ENCODE measurements at regions not wholly inside any gene's neighbourhood (a gene's known extent, or its start where the extent isn't known, plus 50 kb on each side); places are given as distances from the start of the nearest gene placed in this dataset.

DNA sequence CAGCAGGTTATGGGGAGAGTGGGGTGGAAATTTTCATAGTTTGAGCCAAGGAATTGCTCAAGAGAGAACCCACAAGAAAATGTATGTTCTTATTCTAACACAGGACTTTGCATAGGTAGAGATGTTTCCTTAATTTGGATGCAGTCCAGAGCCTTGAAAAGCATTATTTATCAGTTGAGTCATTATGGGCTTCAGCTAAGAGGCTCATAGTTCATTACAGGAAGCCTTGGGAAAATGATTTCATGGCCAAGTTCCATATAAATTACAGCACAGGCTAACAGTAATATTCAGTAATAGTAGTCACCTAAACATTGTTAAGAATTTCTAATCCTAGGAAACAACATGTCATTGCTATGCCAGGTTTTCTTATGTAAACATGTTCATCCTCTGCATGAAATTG, 131.1 kb upstream of the PTPRZ1 start:
- BruUV-seq (replicated peaks) = no TSS peak
- Histone ChIP-seq H3K79me1 (ENCODE audit: low read depth in 1 of 2, low read length in 2 of 2) (no peaks in the 10 kb centered on the region), H3K4me3 (ENCODE audit: insufficient read depth, low read depth, low read length) (no peak overlapping the region), H3K23ac (ENCODE audit: low read depth, low read length) (no peak overlapping the region), H4K8ac (ENCODE audit: low read depth in 2 of 2, low read length in 2 of 2) (no peak overlapping the region), H3K9me1 (ENCODE audit: insufficient read depth, low read length) (no peaks in the 10 kb centered on the region), H2AK9ac (replicated peaks; ENCODE audit: low read depth, low read length, poor library complexity) (no peak overlapping the region), H3K9ac (ENCODE audit: low read depth, low read length) (no peak overlapping the region), H2BK15ac (ENCODE audit: low read depth, low read length) (no peak overlapping the region), H3K36me3 (ENCODE audit: control insufficient read depth, insufficient read depth, low read length) (no peaks in the 10 kb centered on the region), H3K18ac (ENCODE audit: low read depth, low read length) (no peak overlapping the region), H2AK5ac (ENCODE audit: low read depth, low read length) (no peak overlapping the region), H3K9me3 (ENCODE audit: control insufficient read depth, insufficient read depth, low read length) (no peaks in the 10 kb centered on the region), H2BK20ac (ENCODE audit: low read depth, low read length) (no peak overlapping the region), H4K91ac (ENCODE audit: insufficient read depth, low read depth, low read length) (no peak overlapping the region), H2BK5ac (ENCODE audit: low read depth, low read length, poor library complexity, severe bottlenecking) (no peak overlapping the region), H4K20me1 (ENCODE audit: insufficient read depth, low read length) (no peaks in the 10 kb centered on the region), H4K5ac (ENCODE audit: low read depth, low read length) (no peak overlapping the region), H3K27me3 (ENCODE audit: control insufficient read depth, insufficient read depth, low read length) (no peaks in the 10 kb centered on the region), H3K4me2 (ENCODE audit: low read depth, low read length) (no peak overlapping the region), H3K27ac (ENCODE audit: insufficient read depth, low read length) (no peak overlapping the region), H3K4me1 (ENCODE audit: control insufficient read depth, insufficient read depth, low read length) (no peaks in the 10 kb centered on the region), H3K14ac (replicated peaks; ENCODE audit: low read depth, low read length) (no peak overlapping the region), H3K4ac (ENCODE audit: low read depth, low read length) (no peak overlapping the region), H3K56ac (ENCODE audit: extremely low read depth, insufficient read depth, low read length) (no peak overlapping the region), H2AFZ (replicated peaks; ENCODE audit: low read length, poor library complexity) (no peak overlapping the region), H2BK120ac (ENCODE audit: low read depth, low read length) (no peak overlapping the region)
- POLR2A ChIA-PET (ENCODE audit: unreplicated experiment) = no interaction called here
- dilution Hi-C loops (cut with HindIII; ENCODE audit: low sequenced_read_pairs, unreplicated experiment) = no loop called here
- in situ Hi-C loops (cut with MboI; ENCODE audit: low sequenced_read_pairs) = loop anchor here (10.0 kb wide), 1 partner anchor 253 kb away; no protein-coding TSS in a partner anchor
- TF ChIP-seq RFX5 (IDR thresholded peaks at IDR 0.05; ENCODE audit: low read depth, low read length) (no peak), MAFK (IDR thresholded peaks at IDR 0.05; ENCODE audit: low read depth, low read length) (no peak), NFE2L2 (IDR thresholded peaks at IDR 0.05; ENCODE audit: low read depth, low read length) (no peak), RAD21 (IDR thresholded peaks at IDR 0.05; ENCODE audit: low read length) (no peak), BHLHE40 (IDR thresholded peaks at IDR 0.05; ENCODE audit: low read depth, low read length) (no peak), CHD1 (IDR thresholded peaks at IDR 0.05; ENCODE audit: low read depth, low read length) (no peak), MXI1 (IDR thresholded peaks at IDR 0.05; ENCODE audit: borderline replicate concordance, low read depth, low read length) (no peak), RCOR1 (IDR thresholded peaks at IDR 0.05; ENCODE audit: insufficient replicate concordance, low read length) (no peak), CEBPB (IDR thresholded peaks at IDR 0.05; ENCODE audit: low read depth, low read length) (no peak), FOS (IDR thresholded peaks at IDR 0.05; ENCODE audit: low read depth, low read length) (no peak), SMC3 (IDR thresholded peaks at IDR 0.05; ENCODE audit: low read depth, low read length) (no peak), POLR2A (IDR thresholded peaks at IDR 0.05; ENCODE audit: low read depth, low read length) (no peak), MAZ (IDR thresholded peaks at IDR 0.05; ENCODE audit: borderline replicate concordance, low read depth, low read length) (no peak)
- TF ChIP-seq, protein P1, sequence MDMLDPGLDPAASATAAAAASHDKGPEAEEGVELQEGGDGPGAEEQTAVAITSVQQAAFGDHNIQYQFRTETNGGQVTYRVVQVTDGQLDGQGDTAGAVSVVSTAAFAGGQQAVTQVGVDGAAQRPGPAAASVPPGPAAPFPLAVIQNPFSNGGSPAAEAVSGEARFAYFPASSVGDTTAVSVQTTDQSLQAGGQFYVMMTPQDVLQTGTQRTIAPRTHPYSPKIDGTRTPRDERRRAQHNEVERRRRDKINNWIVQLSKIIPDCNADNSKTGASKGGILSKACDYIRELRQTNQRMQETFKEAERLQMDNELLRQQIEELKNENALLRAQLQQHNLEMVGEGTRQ (IDR thresholded peaks at IDR 0.05; ENCODE audit: low read depth, low read length) = no peak
- TF ChIP-seq, protein P2, sequence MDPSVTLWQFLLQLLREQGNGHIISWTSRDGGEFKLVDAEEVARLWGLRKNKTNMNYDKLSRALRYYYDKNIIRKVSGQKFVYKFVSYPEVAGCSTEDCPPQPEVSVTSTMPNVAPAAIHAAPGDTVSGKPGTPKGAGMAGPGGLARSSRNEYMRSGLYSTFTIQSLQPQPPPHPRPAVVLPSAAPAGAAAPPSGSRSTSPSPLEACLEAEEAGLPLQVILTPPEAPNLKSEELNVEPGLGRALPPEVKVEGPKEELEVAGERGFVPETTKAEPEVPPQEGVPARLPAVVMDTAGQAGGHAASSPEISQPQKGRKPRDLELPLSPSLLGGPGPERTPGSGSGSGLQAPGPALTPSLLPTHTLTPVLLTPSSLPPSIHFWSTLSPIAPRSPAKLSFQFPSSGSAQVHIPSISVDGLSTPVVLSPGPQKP (IDR thresholded peaks at IDR 0.05; ENCODE audit: borderline replicate concordance, low read depth, low read length) = no peak
- TF ChIP-seq, protein P3, sequence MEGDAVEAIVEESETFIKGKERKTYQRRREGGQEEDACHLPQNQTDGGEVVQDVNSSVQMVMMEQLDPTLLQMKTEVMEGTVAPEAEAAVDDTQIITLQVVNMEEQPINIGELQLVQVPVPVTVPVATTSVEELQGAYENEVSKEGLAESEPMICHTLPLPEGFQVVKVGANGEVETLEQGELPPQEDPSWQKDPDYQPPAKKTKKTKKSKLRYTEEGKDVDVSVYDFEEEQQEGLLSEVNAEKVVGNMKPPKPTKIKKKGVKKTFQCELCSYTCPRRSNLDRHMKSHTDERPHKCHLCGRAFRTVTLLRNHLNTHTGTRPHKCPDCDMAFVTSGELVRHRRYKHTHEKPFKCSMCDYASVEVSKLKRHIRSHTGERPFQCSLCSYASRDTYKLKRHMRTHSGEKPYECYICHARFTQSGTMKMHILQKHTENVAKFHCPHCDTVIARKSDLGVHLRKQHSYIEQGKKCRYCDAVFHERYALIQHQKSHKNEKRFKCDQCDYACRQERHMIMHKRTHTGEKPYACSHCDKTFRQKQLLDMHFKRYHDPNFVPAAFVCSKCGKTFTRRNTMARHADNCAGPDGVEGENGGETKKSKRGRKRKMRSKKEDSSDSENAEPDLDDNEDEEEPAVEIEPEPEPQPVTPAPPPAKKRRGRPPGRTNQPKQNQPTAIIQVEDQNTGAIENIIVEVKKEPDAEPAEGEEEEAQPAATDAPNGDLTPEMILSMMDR (conservative IDR thresholded peaks at IDR 0.05; ENCODE audit: low read depth, low read length) = no peak
- CTCF ChIA-PET = interaction anchor here (0.6 kb wide), 1 partner anchor 84 kb away, joined by 4 read pairs; no protein-coding TSS in a partner anchor
- no peak for ATAC-seq (ENCODE audit: low read depth)
- intact Hi-C loops (cut with micrococcal nuclease) = loop anchor here (10.0 kb wide), 1 partner anchor 377 kb away; no protein-coding TSS in a partner anchor
- no peak for DNase-seq

All from IMR-90 (cell line).